NB4 (cell line): ENCODE measurements at regions not wholly inside any gene's neighbourhood (a gene's known extent, or its start where the extent isn't known, plus 50 kb on each side); places are given as distances from the start of the nearest gene placed in this dataset.

Experiments used
- CTCF ChIP-seq: IDR thresholded peaks from one replicate; pipeline ENCODE4 v1.5.1; 2012; ENCODE audit warnings: low read depth, low read length
- POLR2A ChIP-seq: IDR thresholded peaks from 2 replicates; pipeline ENCODE4 v1.6.1; 2011; ENCODE audit warnings: mild to moderate bottlenecking; ENCODE audit not compliant: insufficient read length; ENCODE audit errors: extremely low read depth
- TF ChIP-seq, protein P1 (sequence below): IDR thresholded peaks from 2 replicates; pipeline ENCODE4 v1.6.1; 2011; ENCODE audit warnings: low read depth, low read length

GRCh38 chr10:25758511-25758910, 175.5 kb upstream of the MYO3A start:
- no peak for TF ChIP-seq CTCF
- no peak for TF ChIP-seq POLR2A
- TF ChIP-seq, protein P1, sequence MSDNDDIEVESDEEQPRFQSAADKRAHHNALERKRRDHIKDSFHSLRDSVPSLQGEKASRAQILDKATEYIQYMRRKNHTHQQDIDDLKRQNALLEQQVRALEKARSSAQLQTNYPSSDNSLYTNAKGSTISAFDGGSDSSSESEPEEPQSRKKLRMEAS: no peak
